ENCODE measurements at regions not wholly inside any gene's neighbourhood (a gene's known extent, or its start where the extent isn't known, plus 50 kb on each side); places are given as distances from the start of the nearest gene placed in this dataset.

- H3K9me3 ChIP-seq (ENCODE audit: control insufficient read depth, low read length): no peaks in the 10 kb centered on the region
- H2AFZ ChIP-seq: no peak overlapping the region
- TF ChIP-seq, protein P1, sequence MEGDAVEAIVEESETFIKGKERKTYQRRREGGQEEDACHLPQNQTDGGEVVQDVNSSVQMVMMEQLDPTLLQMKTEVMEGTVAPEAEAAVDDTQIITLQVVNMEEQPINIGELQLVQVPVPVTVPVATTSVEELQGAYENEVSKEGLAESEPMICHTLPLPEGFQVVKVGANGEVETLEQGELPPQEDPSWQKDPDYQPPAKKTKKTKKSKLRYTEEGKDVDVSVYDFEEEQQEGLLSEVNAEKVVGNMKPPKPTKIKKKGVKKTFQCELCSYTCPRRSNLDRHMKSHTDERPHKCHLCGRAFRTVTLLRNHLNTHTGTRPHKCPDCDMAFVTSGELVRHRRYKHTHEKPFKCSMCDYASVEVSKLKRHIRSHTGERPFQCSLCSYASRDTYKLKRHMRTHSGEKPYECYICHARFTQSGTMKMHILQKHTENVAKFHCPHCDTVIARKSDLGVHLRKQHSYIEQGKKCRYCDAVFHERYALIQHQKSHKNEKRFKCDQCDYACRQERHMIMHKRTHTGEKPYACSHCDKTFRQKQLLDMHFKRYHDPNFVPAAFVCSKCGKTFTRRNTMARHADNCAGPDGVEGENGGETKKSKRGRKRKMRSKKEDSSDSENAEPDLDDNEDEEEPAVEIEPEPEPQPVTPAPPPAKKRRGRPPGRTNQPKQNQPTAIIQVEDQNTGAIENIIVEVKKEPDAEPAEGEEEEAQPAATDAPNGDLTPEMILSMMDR (IDR thresholded peaks at IDR 0.05): no peak
- no peak overlapping the region for H3K9ac ChIP-seq
- H3K4me1 ChIP-seq: peaks cover 2% of the 10 kb centered on the region
- no peak overlapping the region for H3K4me3 ChIP-seq (ENCODE audit: low read depth, low read length)
- no peak overlapping the region for H3K27ac ChIP-seq
- H3K36me3 ChIP-seq (ENCODE audit: control insufficient read depth, insufficient read depth, low read length): no peaks in the 10 kb centered on the region
- H3K79me2 ChIP-seq: no peaks in the 10 kb centered on the region
- H3K4me2 ChIP-seq (ENCODE audit: low read length): no peak overlapping the region
- no peaks in the 10 kb centered on the region for H3K27me3 ChIP-seq (ENCODE audit: control insufficient read depth, insufficient read depth, low read length)
Measured at GRCh38 chr13:74039667-74040066, 94.5 kb downstream of the KLF12 start.

DNA sequence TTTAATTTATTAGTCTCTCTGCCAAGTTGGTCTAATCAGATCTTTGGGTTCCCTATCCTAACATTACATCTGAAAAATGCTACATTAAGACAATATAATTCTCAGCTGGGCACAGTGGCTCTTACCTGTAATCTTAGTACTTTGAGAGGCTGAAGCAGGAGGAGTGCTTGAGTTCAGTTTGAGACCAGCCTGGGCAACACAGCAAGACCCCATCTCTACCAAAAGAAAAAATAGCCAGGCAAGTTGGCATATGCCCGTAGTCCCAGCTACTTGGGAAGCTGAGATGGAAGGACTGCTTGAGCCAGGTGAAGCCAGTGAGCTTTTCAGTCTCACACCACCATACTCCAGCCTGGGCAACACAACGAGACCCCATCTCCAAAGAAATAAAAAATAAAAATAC is 95.0 kb downstream of the KLF12 start:
- Histone ChIP-seq H3K27me3 (ENCODE audit: control insufficient read depth, insufficient read depth, low read length) (no peaks in the 10 kb centered on the region), H3K9me3 (ENCODE audit: control insufficient read depth, low read length) (no peaks in the 10 kb centered on the region), H3K36me3 (ENCODE audit: control insufficient read depth, insufficient read depth, low read length) (no peaks in the 10 kb centered on the region), H3K4me3 (ENCODE audit: low read depth, low read length) (no peak overlapping the region), H3K27ac (no peak overlapping the region), H3K4me1 (peaks cover 2% of the 10 kb centered on the region), H2AFZ (no peak overlapping the region), H3K9ac (no peak overlapping the region), H3K4me2 (ENCODE audit: low read length) (no peak overlapping the region), H3K79me2 (no peaks in the 10 kb centered on the region)
- TF ChIP-seq, protein P1 (IDR thresholded peaks at IDR 0.05): no peak

DNA sequence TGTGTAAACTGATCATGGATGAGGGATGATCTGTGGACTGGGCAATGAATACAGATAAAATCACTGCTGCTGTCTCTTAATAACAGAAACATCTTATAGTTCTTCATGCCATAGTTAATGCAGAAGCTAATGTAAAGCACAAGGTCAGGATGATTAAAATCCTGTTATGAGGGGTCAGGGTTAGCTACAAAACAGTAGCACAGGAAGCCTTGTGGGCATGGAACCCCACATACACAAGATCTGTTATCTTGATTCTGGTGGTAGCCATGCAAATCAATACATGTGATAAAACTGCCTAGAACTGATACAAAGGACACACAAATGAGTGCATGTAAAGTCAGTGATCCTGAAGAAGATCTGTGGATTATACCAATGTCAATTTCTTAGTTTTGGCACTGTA is 96.4 kb downstream of the KLF12 start:
- no peaks in the 10 kb centered on the region for H3K9me3 ChIP-seq (ENCODE audit: control insufficient read depth, low read length)
- H3K27ac ChIP-seq: no peak overlapping the region
- TF ChIP-seq, protein P1 (IDR thresholded peaks at IDR 0.05): no peak
- H3K36me3 ChIP-seq (ENCODE audit: control insufficient read depth, insufficient read depth, low read length): no peaks in the 10 kb centered on the region
- H3K9ac ChIP-seq: no peak overlapping the region
- no peak overlapping the region for H3K4me3 ChIP-seq (ENCODE audit: low read depth, low read length)
- peaks cover 2% of the 10 kb centered on the region for H3K4me1 ChIP-seq
- H3K4me2 ChIP-seq (ENCODE audit: low read length): no peak overlapping the region
- H3K27me3 ChIP-seq (ENCODE audit: control insufficient read depth, insufficient read depth, low read length): no peaks in the 10 kb centered on the region
- H3K79me2 ChIP-seq: no peaks in the 10 kb centered on the region
- no peak overlapping the region for H2AFZ ChIP-seq

- H3K27ac ChIP-seq: no peak overlapping the region
- H2AFZ ChIP-seq: no peak overlapping the region
- H3K4me1 ChIP-seq: peaks cover 2% of the 10 kb centered on the region
- H3K79me2 ChIP-seq: no peaks in the 10 kb centered on the region
- H3K4me3 ChIP-seq (ENCODE audit: low read depth, low read length): no peak overlapping the region
- TF ChIP-seq, protein P1 (IDR thresholded peaks at IDR 0.05): no peak
- H3K9me3 ChIP-seq (ENCODE audit: control insufficient read depth, low read length): no peaks in the 10 kb centered on the region
- H3K27me3 ChIP-seq (ENCODE audit: control insufficient read depth, insufficient read depth, low read length): no peaks in the 10 kb centered on the region
- H3K9ac ChIP-seq: no peak overlapping the region
- H3K36me3 ChIP-seq (ENCODE audit: control insufficient read depth, insufficient read depth, low read length): no peaks in the 10 kb centered on the region
- H3K4me2 ChIP-seq (ENCODE audit: low read length): no peak overlapping the region
Measured at GRCh38 chr13:74036373-74036772, 97.8 kb downstream of the KLF12 start.

GRCh38 chr13:74035896-74036295 is 98.3 kb downstream of the KLF12 start:
- Histone ChIP-seq H3K36me3 (ENCODE audit: control insufficient read depth, insufficient read depth, low read length) (no peaks in the 10 kb centered on the region), H3K27me3 (ENCODE audit: control insufficient read depth, insufficient read depth, low read length) (no peaks in the 10 kb centered on the region), H3K9ac (no peak overlapping the region), H3K4me1 (peaks cover 2% of the 10 kb centered on the region), H3K79me2 (no peaks in the 10 kb centered on the region), H3K9me3 (ENCODE audit: control insufficient read depth, low read length) (no peaks in the 10 kb centered on the region), H3K27ac (no peak overlapping the region), H3K4me2 (ENCODE audit: low read length) (no peak overlapping the region), H2AFZ (no peak overlapping the region), H3K4me3 (ENCODE audit: low read depth, low read length) (no peak overlapping the region)
- TF ChIP-seq, protein P1 (IDR thresholded peaks at IDR 0.05): no peak
